RPMI7951 (cell line): ENCODE measurements at regions not wholly inside any gene's neighbourhood (a gene's known extent, or its start where the extent isn't known, plus 50 kb on each side); places are given as distances from the start of the nearest gene placed in this dataset.
"Not testable (repeated sequence)": the region's sequence is repeated elsewhere in the genome, so short reads cannot be mapped to it uniquely, and the experiment has no call there.

Experiments
- DNase-seq: peaks from one replicate; pipeline ENCODE4 v3.0.0-alpha.2; 2012; ENCODE audit warnings: low read depth

- DNase-seq = no peak
These were observed 961.4 kb downstream of the EPHA3 start for GRCh38 chr3:90068783-90069182.

DNA sequence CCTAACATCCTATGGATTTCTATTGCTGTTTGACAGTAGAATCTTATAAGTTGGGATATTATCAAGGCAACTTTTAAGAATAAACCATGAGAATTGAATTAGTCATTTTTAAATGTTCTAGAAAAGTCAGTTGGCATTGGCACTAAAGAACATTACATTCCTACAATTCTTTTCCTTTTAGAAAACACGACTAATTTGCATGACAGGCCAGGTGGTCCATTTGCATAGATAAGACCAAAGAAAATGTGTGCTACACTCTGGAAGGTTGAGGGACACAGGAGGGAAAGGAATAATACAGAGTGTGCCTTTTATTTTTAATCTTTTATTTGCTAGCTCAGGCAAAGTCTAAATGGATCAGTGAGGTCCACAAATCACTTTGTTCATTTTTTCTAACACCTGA lies 962.3 kb downstream of the EPHA3 start:
- no peak for DNase-seq

- DNase-seq = no peak
These were observed 968.7 kb downstream of the EPHA3 start for GRCh38 chr3:90076136-90076535.

- DNase-seq = no peak
These were observed 973.6 kb downstream of the EPHA3 start for GRCh38 chr3:90080988-90081387.

DNA sequence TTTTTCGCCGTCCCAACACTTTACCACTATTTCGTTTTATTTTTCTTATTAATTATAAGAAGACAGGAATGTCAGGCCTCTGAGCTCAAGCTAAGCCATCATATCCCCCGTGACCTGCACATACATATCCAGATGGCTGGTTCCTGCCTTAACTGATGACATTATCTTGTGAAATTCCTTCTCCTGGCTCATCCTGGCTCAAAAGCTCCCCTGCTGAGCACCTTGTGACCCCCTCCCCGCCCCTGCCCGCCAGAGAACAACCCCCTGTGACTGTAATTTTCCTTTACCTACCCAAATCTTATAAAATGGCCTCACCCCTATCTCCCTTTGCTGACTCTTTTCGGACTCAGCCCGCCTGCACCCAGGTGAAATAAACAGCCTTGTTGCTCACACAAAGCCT lies 978.9 kb downstream of the EPHA3 start:
- not testable (repeated sequence) for DNase-seq

GRCh38 chr3:90087703-90088102 lies 980.3 kb downstream of the EPHA3 start:
- no peak for DNase-seq

DNA sequence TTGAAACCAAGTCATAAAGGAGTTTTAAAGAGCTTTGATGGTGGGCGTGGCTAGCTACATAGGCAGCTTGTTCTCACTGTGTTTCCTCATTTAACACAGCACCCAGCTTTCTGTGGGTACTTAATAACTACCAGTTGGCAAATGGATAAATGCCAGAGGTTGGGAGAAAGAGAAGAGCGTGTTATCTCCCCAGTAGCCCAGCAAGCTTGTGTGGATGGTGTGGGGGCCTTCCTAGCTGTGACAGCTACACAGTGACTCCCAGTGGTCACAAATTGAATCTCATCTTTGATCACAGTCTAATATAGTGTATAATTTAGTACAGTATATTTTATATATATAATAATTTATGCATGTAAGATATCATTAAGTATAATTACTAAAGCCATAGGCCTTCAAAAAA lies 984.1 kb downstream of the EPHA3 start:
- DNase-seq = peak; percentile 4

DNA sequence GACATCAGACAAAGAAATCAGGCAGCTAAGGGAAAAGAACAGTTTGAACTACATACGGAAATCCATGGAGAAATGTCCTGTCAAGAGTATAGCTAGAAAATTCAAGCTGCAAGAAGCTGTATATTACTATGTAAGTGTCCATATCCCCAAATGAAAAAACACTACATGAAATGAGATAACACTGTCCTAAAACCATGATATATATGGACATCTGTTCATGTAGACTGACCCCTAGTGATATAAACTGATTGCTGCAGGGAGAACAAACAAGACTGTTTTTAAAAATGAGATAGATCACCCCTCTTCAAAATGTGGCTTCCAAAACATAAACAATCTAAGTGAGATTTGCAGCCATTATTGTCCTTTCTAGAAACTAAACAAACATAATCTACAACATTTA lies 985.6 kb downstream of the EPHA3 start:
- no peak for DNase-seq

DNA sequence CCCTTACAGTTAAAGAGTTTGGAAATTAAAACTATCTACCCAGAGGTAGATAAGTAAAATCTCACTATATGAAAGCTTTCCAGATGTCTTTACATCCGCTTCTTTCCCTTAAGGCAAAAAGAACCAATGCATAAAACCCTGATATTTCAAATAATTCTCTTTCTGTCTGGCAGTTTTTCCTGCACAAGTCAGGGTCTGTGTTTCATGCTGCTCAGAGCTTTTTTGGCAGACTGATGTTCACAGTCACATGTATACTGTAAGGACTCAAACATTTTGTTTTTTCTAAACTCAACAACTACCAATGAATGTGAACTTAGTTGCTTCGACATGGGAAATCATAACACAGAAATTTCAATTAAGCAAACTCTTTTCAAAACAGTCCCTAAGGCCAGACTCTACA lies 988.4 kb downstream of the EPHA3 start:
- no peak for DNase-seq

DNA sequence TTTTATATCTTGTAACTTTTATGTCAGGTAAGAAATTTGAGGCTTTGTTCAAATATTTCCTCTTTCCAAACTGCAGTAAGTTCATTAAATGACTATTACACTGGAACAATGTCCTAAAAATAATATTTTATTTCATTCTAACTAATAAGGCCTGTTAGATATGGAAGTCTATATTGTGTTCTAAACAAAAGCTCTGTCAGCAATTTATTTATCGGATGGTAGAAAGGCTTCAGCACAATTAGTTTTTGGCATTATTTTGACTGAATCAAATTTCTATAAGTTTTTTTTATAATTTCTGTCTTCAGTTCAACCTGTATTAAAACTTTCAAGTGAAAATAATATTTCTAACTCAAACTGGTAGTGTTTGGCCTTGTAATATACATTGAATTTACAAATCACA lies 992.1 kb downstream of the EPHA3 start:
- DNase-seq = no peak

DNA sequence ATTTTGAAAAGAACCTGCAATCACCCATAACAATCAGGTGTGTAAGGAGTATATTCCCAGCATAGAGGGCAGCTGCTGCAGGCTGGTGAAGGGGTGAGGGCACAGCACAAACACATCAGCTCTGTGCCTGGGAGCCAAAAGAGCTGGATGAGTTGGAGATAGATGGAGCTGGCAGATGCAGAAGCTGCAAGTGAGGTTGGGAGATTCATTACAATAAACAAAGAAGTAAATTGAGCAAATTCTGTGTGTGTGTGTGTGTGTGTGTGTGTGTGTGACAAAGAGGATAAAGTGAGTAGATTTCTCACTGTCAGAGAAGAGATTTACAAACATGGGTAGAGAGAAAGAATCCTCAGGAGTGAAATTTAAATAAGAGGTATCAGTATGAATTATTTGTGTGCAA lies 994.7 kb downstream of the EPHA3 start:
- DNase-seq = no peak

GRCh38 chr3:90121326-90121725 lies 1013.9 kb downstream of the EPHA3 start:
- DNase-seq = no peak

DNA sequence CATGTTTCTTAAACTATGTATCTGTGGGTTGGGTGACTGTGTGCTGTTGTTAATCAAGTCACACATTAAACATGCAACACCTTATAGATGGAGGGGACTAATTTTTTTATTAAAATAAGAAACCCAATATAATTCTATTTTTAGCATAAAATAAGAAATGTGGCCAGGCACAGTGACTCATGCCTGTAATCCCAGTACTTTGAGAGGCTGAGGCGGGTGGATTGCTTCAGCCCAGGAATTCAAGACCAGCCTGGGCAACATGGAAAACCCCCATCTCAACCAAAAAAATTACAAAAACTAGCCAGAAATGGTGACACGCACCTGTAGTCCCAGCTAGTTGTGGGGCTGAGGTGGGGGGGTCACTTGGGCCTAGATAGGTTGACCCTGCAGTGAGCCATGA lies 1021.0 kb downstream of the EPHA3 start:
- DNase-seq = no peak

DNA sequence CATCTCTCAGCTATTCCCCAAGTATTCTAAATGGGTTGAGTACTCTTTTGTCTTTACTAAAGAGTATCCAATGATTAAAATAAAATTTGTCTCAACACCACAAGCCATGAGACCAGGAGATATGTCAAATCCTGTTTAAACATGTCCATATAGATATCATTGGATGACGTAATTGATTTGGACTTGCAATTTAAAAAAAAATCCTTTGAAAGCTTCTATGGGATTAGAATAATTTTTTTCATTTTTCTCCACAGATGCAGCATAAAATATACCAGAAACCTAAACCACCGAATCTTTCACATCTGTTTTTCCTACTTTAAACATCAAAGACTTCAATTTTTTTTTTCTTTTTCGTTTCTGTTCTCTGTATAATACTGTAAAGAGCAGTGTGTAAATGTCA lies 1022.3 kb downstream of the EPHA3 start:
- no peak for DNase-seq

DNA sequence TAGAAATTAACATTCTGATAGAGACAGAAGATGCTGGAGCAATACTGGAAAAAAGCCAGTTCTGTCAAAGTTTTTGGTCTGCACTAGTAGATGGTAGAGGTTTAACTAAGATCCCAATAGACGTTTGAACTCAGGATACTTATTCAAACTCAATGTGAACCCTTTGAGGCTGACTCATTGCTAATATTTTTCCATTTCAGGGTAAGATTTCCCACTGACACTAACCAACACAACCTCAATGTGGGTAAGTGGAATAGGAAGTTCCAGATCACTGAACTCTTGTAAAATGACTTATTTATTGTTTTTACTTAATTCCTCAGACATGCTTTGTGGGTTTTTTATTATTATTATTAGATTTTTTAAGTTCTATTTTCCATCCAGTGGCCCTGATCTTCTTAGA lies 1024.8 kb downstream of the EPHA3 start:
- DNase-seq = no peak

- DNase-seq = no peak
These were observed 1026.7 kb downstream of the EPHA3 start for GRCh38 chr3:90134090-90134489.

DNA sequence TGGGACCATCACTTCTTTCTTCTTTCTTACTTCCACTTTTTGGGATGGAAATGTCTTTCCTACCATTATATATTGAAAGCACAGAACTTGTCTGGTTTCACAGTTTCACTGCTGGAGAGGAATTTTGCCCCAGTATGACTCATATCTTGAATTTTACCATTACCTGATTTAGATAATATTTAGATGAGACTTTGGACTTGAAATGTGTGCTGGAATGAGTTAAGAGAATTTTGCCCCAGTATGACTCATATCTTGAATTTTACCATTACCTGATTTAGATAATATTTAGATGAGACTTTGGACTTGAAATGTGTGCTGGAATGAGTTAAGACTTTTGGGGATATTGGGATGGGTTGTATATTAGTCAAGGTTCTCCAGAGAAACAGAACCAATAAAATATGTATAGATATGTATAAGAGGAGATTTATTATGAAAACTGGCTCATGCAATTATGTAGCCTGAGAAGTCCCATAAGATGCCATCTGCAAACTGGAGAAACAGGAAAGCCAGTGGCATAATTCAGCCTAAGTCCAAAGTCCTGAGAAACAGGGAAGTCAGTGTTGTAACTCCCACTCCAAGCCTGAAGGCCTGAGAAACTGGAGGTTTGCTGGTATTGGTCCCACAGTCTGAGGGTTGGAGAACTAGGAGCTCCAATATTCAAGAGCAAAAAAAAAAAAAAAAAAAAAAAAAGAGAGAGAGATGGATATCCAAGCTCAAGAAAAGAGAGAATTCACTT lies 1029.2 kb downstream of the EPHA3 start:
- DNase-seq = no peak

DNA sequence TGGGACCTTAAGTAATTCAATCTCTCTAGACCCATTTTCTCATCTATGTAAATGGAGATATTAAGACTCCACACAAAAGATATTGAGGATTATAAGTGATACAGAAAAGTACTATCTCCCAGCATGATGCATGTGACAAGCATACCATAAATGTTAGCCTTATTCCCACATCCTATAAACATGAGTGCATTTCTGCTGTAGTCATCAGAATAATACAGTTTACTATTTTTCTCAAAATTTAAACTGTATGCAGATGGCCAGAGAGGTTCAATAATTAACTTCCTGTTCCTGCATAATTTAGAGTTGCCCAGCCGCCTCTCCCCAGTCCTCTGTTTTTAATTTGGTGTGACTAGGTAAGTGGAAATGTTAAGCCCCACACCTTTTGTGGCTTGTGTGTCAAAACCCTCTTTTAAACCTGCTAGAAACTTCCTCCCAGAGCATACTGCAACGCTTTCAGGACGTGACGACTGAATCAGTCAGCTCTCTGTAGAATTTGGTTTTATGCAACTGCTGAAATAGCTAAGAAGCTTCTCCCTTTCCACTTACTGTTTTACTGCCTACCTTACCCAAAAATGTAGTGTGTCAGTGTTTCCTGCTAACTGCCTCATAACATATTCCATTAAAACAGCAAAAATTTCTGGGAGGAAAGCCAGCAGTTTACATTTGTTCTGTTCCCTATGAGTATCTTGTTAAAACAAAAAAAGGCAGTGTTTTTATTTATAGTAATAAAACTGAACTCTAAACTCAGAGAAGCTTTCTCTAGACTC lies 1037.9 kb downstream of the EPHA3 start:
- DNase-seq = no peak

DNA sequence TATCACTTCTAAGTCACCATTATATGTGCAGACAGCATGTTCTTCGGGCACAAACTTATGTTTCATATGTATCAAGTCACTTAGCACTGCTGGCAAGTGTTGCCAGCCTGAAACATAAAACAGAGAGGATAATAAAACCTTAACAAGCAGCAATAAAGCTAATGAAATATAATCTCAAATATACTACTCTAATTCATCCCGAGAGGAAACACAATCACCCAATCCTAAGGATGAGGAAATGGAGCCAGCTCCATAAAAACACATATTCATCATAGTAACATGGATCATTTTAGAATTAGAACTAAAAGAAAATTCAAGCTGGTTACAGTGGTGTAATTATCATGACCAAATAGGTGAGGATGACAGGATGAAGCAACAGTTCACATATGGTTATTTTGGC lies 1072.7 kb downstream of the EPHA3 start:
- no peak for DNase-seq

GRCh38 chr3:90180543-90180942 lies 1073.1 kb downstream of the EPHA3 start:
- no peak for DNase-seq

DNA sequence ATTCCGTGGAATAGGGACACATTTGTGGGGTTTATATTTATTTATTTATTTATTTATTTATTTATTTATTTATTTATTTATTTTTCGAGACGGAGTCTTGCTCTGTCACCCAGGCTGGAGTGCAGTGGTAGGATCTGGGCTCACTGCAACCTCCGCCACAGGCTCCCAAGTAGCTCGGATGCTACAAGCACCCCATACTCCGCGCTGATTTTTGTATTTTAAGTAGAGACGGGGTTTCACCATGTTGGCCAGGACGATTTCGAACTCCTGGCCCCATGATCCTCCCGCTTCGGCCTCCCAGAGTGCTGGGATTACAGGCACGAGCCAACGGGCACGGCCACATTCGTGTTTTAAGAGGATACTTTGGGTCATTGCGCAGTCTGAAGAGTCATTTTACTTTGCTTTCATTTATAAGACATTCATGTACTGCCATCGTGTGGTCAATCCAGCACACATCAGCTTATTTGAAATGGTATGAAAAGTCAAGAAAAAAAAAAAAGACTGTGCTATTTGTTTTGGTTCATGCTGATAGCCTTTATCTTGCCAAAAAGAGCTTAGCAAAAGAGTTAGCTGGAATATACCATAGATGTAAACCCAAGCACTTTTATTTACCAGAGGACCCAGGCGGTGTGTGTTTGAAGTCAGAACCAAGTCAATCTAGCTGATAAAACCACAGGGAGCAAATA lies 1075.0 kb downstream of the EPHA3 start:
- peak; percentile 38 for DNase-seq

DNA sequence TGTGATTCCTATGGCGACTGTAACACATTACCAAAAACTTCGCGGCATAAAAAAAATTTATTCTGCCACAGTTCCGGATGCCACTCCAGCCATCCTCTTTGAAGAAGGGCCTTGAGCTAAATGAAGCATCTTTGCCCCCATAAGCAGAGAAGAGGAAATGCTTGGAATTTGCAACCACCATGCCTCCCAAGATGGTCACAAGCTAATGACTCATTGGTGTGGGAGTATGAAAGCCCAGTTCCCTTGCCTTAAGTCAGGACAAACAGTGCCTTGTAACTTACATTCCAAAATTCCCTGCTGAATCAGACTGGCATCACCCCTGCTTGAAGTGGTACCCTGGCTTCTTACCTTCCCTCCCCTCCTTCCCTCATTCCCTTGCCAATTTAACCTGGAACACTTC lies 1077.4 kb downstream of the EPHA3 start:
- DNase-seq = peak; percentile 83

- DNase-seq = not testable (repeated sequence)
These were observed 1090.0 kb downstream of the EPHA3 start for GRCh38 chr3:90197383-90197782.
